ENCODE measurements at regions not wholly inside any gene's neighbourhood (a gene's known extent, or its start where the extent isn't known, plus 50 kb on each side); places are given as distances from the start of the nearest gene placed in this dataset.

DNA sequence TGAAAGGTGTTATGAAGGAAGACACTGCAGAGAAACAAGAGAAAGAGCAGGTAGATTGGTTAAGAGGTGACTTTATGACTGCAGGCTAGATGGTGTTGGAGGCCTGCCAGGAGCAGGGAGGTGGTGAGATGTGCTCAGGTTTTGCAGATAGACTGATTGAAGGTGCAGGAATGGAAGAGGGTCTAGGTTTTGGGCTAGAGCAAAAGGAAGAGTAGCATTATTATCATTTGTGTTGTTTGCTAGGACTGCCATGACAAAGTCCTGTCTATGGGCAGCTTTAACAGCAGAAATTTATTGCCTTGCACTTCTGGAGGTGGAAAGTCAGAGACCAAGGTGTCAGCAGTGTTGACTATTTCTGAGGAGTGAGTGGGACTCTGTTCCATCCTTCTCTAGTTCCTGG lies 172.9 kb upstream of the SOX11 start:
- no peak for TF ChIP-seq POLR2A (IDR thresholded peaks at IDR 0.05; ENCODE audit: low read length)
- no peak for TF ChIP-seq GATA1 (IDR thresholded peaks at IDR 0.05; ENCODE audit: low read depth, low read length)
